ENCODE measurements at regions not wholly inside any gene's neighbourhood (a gene's known extent, or its start where the extent isn't known, plus 50 kb on each side); places are given as distances from the start of the nearest gene placed in this dataset.

- TF ChIP-seq POLR2A (IDR thresholded peaks at IDR 0.05): no peak
- no peak for TF ChIP-seq CTCF (IDR thresholded peaks at IDR 0.05 in 8 of 11, conservative IDR thresholded peaks at IDR 0.05 in 3 of 11)
These were observed 1030.0 kb downstream of the SORCS1 start for GRCh38 chr10:106134326-106135000.

All from spleen (tissue), 7 donors.